ENCODE measurements at regions not wholly inside any gene's neighbourhood (a gene's known extent, or its start where the extent isn't known, plus 50 kb on each side); places are given as distances from the start of the nearest gene placed in this dataset.

GRCh38 chr4:121526509-121526908 is 145.7 kb upstream of the QRFPR start:
- TF ChIP-seq CTCF (IDR thresholded peaks at IDR 0.05) = no peak
- no peak for TF ChIP-seq POLR2A (IDR thresholded peaks at IDR 0.05; ENCODE audit: low read depth)

All from esophagus muscularis mucosa (tissue), 3 donors.